K562 (cell line): ENCODE measurements at regions not wholly inside any gene's neighbourhood (a gene's known extent, or its start where the extent isn't known, plus 50 kb on each side); places are given as distances from the start of the nearest gene placed in this dataset.

Experiments
- ATAC-seq: fragments of 200-7000 bp; cut with Tn5 transposase; 3 replicates; pipeline ENCODE4 v1.9.1; 2020; ENCODE audit warnings: moderate library complexity
- BruUV-seq: library from RNA; stranded (reverse); fragments of 400-500 nt; replicated peaks from 2 replicates; lab custom pipeline; 2021; lab: Mats Ljungman, UMichigan
- CTCF ChIA-PET: fragments of 300-600 bp; formaldehyde crosslinking; extraction: SDS; loops from one replicate; lab custom pipeline; 2021; ENCODE audit warnings: low intra/inter-chr PET ratio; lab: Yijun Ruan, JAX
- POLR2A ChIA-PET: fragments of 300-600, 350-650 bp; sonication (Branson Sonifier 250); formaldehyde crosslinking; extraction: SDS; loops from one replicate; lab custom pipeline; 2021; ENCODE audit warnings: antibody characterized with exemption, inconsistent platforms; lab: Yijun Ruan, JAX
- DNase-seq, 4 experiments: peaks; one replicate each; pipeline versions ENCODE4 v3.0.0 to v3.0.0-alpha.2; 2011 to 2018; ENCODE audit warnings: low spot score in 3 of 4, mixed read lengths in 3 of 4; ENCODE audit errors: extremely low read depth in 1 of 4
- FAIRE-seq: peaks from 2 replicates; lab custom pipeline; 2011; peaks lifted over from hg19 to GRCh38; lab: Jason Lieb, UNC
- H2AFZ ChIP-seq: 2 replicates; pipeline ENCODE4 v1.6.0; 2011; ENCODE audit warnings: low read depth, low read length, control low read depth, inconsistent platforms
- H3K27ac ChIP-seq: fragments of 200-600 bp; 3 replicates; pipeline ENCODE4 v1.8.0; 2011; ENCODE audit warnings: low read depth, mild to moderate bottlenecking, control low read depth, inconsistent platforms, low read length, moderate library complexity, mixed read lengths; ENCODE audit errors: extremely low read depth
- H3K27me3 ChIP-seq, 2 experiments: fragments of 300-600 bp in 1 of 2; 2 replicates in 1 of 2; 3 replicates in 1 of 2; pipeline versions ENCODE4 v1.6.0 to v1.8.0; 2011; ENCODE audit warnings: inconsistent platforms in 2 of 2, low read length in 2 of 2, mild to moderate bottlenecking in 1 of 2, mixed read lengths in 1 of 2, moderate library complexity in 1 of 2; ENCODE audit not compliant: control insufficient read depth in 2 of 2, insufficient read depth in 2 of 2
- H3K36me3 ChIP-seq: fragments of 300-600 bp; 3 replicates; pipeline ENCODE4 v1.8.0; 2011; ENCODE audit warnings: mild to moderate bottlenecking, low read length, inconsistent platforms; ENCODE audit not compliant: control insufficient read depth, insufficient read depth
- H3K4me1 ChIP-seq, 2 experiments: fragments of 200-600 bp in 1 of 2; replicated peaks in 1 of 2; 2 replicates in 1 of 2; 3 replicates in 1 of 2; pipeline versions ENCODE4 v1.5.1 to v1.8.0; 2011; ENCODE audit warnings: inconsistent platforms in 2 of 2, low read length in 2 of 2, mild to moderate bottlenecking in 1 of 2, mixed read lengths in 1 of 2, moderate library complexity in 1 of 2; ENCODE audit not compliant: control insufficient read depth in 2 of 2, insufficient read depth in 2 of 2
- H3K4me2 ChIP-seq: 2 replicates; pipeline ENCODE4 v1.6.1; 2011; ENCODE audit warnings: low read length, control low read depth, inconsistent platforms, mixed read lengths; ENCODE audit not compliant: insufficient read depth
- H3K4me3 ChIP-seq: fragments of 200-600 bp; sonication (generic), shearing (Covaris generic); 2 replicates; pipeline ENCODE4 v1.5.1; 2016; ENCODE audit warnings: control low read depth, inconsistent platforms
- H3K79me2 ChIP-seq: fragments of 200-600 bp; 3 replicates; pipeline ENCODE4 v1.8.0; 2011; ENCODE audit warnings: low read length, inconsistent platforms; ENCODE audit not compliant: control insufficient read depth, insufficient read depth
- H3K9ac ChIP-seq, 2 experiments: 2 replicates each; pipeline versions ENCODE4 v1.6.0 to v1.6.1; 2011; ENCODE audit warnings: low read depth in 2 of 2, low read length in 2 of 2, control low read depth in 1 of 2, inconsistent platforms in 1 of 2, mild to moderate bottlenecking in 1 of 2, mixed read lengths in 1 of 2; ENCODE audit not compliant: insufficient read depth in 1 of 2
- H3K9me1 ChIP-seq: one replicate; pipeline ENCODE4 v1.6.0; 2011; ENCODE audit warnings: inconsistent platforms, mild to moderate bottlenecking, low read length, moderate library complexity; ENCODE audit not compliant: control insufficient read depth, insufficient read depth
- H3K9me3 ChIP-seq: replicated peaks from 2 replicates; pipeline ENCODE4 v1.5.1; 2011; ENCODE audit warnings: low read depth, low read length, inconsistent platforms; ENCODE audit not compliant: control insufficient read depth, insufficient read depth
- H4K20me1 ChIP-seq: replicated peaks from 2 replicates; pipeline ENCODE4 v1.6.1; 2011; ENCODE audit warnings: low read length, inconsistent platforms, mixed read lengths; ENCODE audit not compliant: control insufficient read depth, insufficient read depth
- CBX3 ChIP-seq, 2 experiments: IDR thresholded peaks; 1 replicate in 1 of 2; 2 replicates in 1 of 2; pipeline ENCODE4 v1.6.1; 2012; ENCODE audit warnings: inconsistent platforms in 2 of 2, low read length in 2 of 2, borderline replicate concordance in 1 of 2, control low read depth in 1 of 2
- POLR2G ChIP-seq: fragments of 200-400 bp; formaldehyde crosslinking; IDR thresholded peaks from 2 replicates; pipeline ENCODE4 v1.6.1; 2017; ENCODE audit warnings: low read depth, mild to moderate bottlenecking, antibody characterized with exemption, low read length, moderate library complexity
- STAT5A ChIP-seq: IDR thresholded peaks from 2 replicates; pipeline ENCODE4 v1.6.1; 2012; ENCODE audit warnings: low read length, inconsistent platforms, borderline replicate concordance
- U2AF2 ChIP-seq: fragments of 200-400 bp; formaldehyde crosslinking; optimal IDR thresholded peaks from 2 replicates; pipeline ENCODE3; 2017; ENCODE audit warnings: low read depth, mild to moderate bottlenecking, low read length
- ZNF224 ChIP-seq: sonication (generic); formaldehyde crosslinking; IDR thresholded peaks from 2 replicates; pipeline ENCODE4 v1.8.0; 2022; ENCODE audit warnings: mild to moderate bottlenecking, missing genetic modification reagents
- ZNF431 ChIP-seq: sonication (generic); formaldehyde crosslinking; IDR thresholded peaks from 2 replicates; pipeline ENCODE4 v1.8.0; 2022; ENCODE audit warnings: mild to moderate bottlenecking, missing genetic modification reagents
- ZNF436 ChIP-seq: fragments of 250-450, 450-650 bp; sonication (Bioruptor Pico); formaldehyde crosslinking; IDR thresholded peaks from 2 replicates; pipeline ENCODE4 v1.7.0; 2020; ENCODE audit warnings: mild to moderate bottlenecking
- WGBS: fragments of 100-300 bp; shearing (Covaris generic); methylation state at CpG from one replicate; pipeline ENCODE4 v1.1.6; 2016; ENCODE audit warnings: low coverage, mixed read lengths; ENCODE audit not compliant: insufficient coverage; ENCODE audit errors: missing lambda C conversion rate; 5-methylcytosine and 5-hydroxymethylcytosine counted together
- in situ Hi-C: fragments of 300-500 bp; cut with MboI; formaldehyde crosslinking; loops from 4 replicates; pipeline ENCODE4 v1.15.0; 2018; ENCODE audit warnings: inconsistent platforms, mixed read lengths
- intact Hi-C: fragments of 100-400 bp; cut with micrococcal nuclease; formaldehyde crosslinking; loops from 2 replicates; pipeline ENCODE4 v1.14.2; 2022
- TF ChIP-seq, protein P1 (sequence below), 2 experiments: fragments of 450-650 bp in 1 of 2; sonication (generic) in 1 of 2; formaldehyde crosslinking in 1 of 2; IDR thresholded peaks; 2 replicates each; pipeline versions ENCODE4 v1.7.1 to v1.9.0; 2016 to 2022; ENCODE audit warnings: inconsistent platforms in 1 of 2, mild to moderate bottlenecking in 1 of 2, missing genetic modification reagents in 1 of 2
- TF ChIP-seq, protein P2 (sequence below): sonication (generic); formaldehyde crosslinking; IDR thresholded peaks from 2 replicates; pipeline ENCODE4 v1.8.1; 2023; ENCODE audit warnings: missing genetic modification reagents, mild to moderate bottlenecking, borderline replicate concordance

DNA sequence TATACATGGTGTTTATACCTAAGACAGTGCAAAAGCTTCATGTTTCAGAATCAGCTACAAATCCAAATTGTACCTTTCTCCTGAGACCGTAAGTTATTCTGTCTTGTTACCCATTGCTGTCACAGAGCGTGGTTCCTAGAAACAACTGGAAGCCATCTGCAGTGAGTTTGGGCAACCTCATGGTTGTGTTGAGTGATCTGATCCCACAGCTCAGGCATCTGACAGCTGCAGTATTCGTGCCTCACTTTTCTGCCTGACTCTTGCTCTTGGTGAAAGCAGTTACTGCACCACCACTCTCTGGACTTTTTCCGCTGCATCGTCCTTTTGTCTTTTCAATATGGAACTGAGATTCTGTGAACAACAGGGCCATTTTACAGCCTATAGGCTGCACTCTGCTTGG is 752.6 kb downstream of the MAFB start:
- Histone ChIP-seq H3K36me3 (no peaks in the 10 kb centered on the region), H4K20me1 (no peaks in the 10 kb centered on the region), H3K27me3 (no peaks in the 10 kb centered on the region), H3K9me1 (no peaks in the 10 kb centered on the region), H2AFZ (no peak overlapping the region), H3K4me2 (no peak overlapping the region), H3K79me2 (no peaks in the 10 kb centered on the region), H3K4me1 (no peaks in the 10 kb centered on the region), H3K9me3 (no peaks in the 10 kb centered on the region; the same call in 1 of the 2 replicates), H3K27ac (no peak overlapping the region), H3K4me3 (no peak overlapping the region), H3K9ac (no peak overlapping the region)
- no TSS peak for BruUV-seq
- ChIA-PET POLR2A (no interaction called here), CTCF (no interaction called here)
- intact Hi-C loops (no loop called here), in situ Hi-C loops (no loop called here)
- 0% methylated on average over 5 of the region's 5 CpGs for WGBS
- FAIRE-seq (no peak), ATAC-seq (no peak), DNase-seq (no peak)
- TF ChIP-seq ZNF224 = no peak
- TF ChIP-seq ZNF431 (CRISPR knock-in tag) = no peak
- TF ChIP-seq POLR2G = no peak
- TF ChIP-seq, protein P1, sequence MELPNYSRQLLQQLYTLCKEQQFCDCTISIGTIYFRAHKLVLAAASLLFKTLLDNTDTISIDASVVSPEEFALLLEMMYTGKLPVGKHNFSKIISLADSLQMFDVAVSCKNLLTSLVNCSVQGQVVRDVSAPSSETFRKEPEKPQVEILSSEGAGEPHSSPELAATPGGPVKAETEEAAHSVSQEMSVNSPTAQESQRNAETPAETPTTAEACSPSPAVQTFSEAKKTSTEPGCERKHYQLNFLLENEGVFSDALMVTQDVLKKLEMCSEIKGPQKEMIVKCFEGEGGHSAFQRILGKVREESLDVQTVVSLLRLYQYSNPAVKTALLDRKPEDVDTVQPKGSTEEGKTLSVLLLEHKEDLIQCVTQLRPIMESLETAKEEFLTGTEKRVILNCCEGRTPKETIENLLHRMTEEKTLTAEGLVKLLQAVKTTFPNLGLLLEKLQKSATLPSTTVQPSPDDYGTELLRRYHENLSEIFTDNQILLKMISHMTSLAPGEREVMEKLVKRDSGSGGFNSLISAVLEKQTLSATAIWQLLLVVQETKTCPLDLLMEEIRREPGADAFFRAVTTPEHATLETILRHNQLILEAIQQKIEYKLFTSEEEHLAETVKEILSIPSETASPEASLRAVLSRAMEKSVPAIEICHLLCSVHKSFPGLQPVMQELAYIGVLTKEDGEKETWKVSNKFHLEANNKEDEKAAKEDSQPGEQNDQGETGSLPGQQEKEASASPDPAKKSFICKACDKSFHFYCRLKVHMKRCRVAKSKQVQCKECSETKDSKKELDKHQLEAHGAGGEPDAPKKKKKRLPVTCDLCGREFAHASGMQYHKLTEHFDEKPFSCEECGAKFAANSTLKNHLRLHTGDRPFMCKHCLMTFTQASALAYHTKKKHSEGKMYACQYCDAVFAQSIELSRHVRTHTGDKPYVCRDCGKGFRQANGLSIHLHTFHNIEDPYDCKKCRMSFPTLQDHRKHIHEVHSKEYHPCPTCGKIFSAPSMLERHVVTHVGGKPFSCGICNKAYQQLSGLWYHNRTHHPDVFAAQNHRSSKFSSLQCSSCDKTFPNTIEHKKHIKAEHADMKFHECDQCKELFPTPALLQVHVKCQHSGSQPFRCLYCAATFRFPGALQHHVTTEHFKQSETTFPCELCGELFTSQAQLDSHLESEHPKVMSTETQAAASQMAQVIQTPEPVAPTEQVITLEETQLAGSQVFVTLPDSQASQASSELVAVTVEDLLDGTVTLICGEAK (IDR thresholded peaks at IDR 0.05) = no peak
- TF ChIP-seq, protein P1 (CRISPR knock-in tag; IDR thresholded peaks at IDR 0.05) = no peak
- TF ChIP-seq STAT5A = no peak
- no peak for TF ChIP-seq ZNF436 (CRISPR knock-in tag)
- TF ChIP-seq, protein P2, sequence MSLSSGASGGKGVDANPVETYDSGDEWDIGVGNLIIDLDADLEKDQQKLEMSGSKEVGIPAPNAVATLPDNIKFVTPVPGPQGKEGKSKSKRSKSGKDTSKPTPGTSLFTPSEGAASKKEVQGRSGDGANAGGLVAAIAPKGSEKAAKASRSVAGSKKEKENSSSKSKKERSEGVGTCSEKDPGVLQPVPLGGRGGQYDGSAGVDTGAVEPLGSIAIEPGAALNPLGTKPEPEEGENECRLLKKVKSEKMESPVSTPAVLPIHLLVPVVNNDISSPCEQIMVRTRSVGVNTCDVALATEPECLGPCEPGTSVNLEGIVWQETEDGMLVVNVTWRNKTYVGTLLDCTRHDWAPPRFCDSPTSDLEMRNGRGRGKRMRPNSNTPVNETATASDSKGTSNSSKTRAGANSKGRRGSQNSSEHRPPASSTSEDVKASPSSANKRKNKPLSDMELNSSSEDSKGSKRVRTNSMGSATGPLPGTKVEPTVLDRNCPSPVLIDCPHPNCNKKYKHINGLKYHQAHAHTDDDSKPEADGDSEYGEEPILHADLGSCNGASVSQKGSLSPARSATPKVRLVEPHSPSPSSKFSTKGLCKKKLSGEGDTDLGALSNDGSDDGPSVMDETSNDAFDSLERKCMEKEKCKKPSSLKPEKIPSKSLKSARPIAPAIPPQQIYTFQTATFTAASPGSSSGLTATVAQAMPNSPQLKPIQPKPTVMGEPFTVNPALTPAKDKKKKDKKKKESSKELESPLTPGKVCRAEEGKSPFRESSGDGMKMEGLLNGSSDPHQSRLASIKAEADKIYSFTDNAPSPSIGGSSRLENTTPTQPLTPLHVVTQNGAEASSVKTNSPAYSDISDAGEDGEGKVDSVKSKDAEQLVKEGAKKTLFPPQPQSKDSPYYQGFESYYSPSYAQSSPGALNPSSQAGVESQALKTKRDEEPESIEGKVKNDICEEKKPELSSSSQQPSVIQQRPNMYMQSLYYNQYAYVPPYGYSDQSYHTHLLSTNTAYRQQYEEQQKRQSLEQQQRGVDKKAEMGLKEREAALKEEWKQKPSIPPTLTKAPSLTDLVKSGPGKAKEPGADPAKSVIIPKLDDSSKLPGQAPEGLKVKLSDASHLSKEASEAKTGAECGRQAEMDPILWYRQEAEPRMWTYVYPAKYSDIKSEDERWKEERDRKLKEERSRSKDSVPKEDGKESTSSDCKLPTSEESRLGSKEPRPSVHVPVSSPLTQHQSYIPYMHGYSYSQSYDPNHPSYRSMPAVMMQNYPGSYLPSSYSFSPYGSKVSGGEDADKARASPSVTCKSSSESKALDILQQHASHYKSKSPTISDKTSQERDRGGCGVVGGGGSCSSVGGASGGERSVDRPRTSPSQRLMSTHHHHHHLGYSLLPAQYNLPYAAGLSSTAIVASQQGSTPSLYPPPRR (CRISPR knock-in tag) = no peak
- TF ChIP-seq U2AF2 = no peak
- TF ChIP-seq CBX3 (IDR thresholded peaks at IDR 0.05; ENCODE audit: borderline replicate concordance in 1 of 2, low read length in 2 of 2) = no peak
